ENCODE measurements at regions not wholly inside any gene's neighbourhood (a gene's known extent, or its start where the extent isn't known, plus 50 kb on each side); places are given as distances from the start of the nearest gene placed in this dataset.

GRCh38 chr2:19769513-19769912, 132.3 kb downstream of the TTC32 start:
- peaks cover 7% of the 10 kb centered on the region for H3K4me1 ChIP-seq (replicated peaks; ENCODE audit: insufficient read depth)
- H3K79me2 ChIP-seq (ENCODE audit: low read depth) = 0 out of 2 replicates have a peak, but pooled peaks cover 7% of the 10 kb centered on the region
- no peaks in the 10 kb centered on the region for H3K9me2 ChIP-seq (ENCODE audit: insufficient read depth)
- H3F3A ChIP-seq (ENCODE audit: insufficient read depth, low read depth) = peaks cover 3% of the 10 kb centered on the region; the same call in 1 of the 2 replicates
- intact Hi-C loops (cut with micrococcal nuclease; ENCODE audit: unreplicated experiment) = no loop called here
- POLR2A ChIA-PET (ENCODE audit: unreplicated experiment) = no interaction called here
- H3K27me3 ChIP-seq (ENCODE audit: insufficient read depth, low read depth) = no peaks in the 10 kb centered on the region
- no peak overlapping the region for H3K27ac ChIP-seq
- H3K4me2 ChIP-seq = no peak overlapping the region
- CTCF ChIA-PET = no interaction called here
- DNase-seq = no peak
- 0 out of 2 replicates have a peak, but pooled peaks cover 4% of the 10 kb centered on the region for H3K9me3 ChIP-seq (ENCODE audit: insufficient read depth, low read depth)
- TF ChIP-seq CTCF (conservative IDR thresholded peaks at IDR 0.05) (peak; percentile 72), EZH2 (IDR thresholded peaks at IDR 0.05; ENCODE audit: low read depth) (no peak)
- no peaks in the 10 kb centered on the region for H4K20me1 ChIP-seq (ENCODE audit: insufficient read depth)
- no peak overlapping the region for H2AFZ ChIP-seq
- no peak overlapping the region for H3K4me3 ChIP-seq
- no TSS peak for BruUV-seq (replicated peaks)
- peaks cover 5% of the 10 kb centered on the region; the same call in 1 of the 2 replicates for H3K36me3 ChIP-seq (ENCODE audit: low read depth)

- no peak overlapping the region for H3K4me2 ChIP-seq
- no peaks in the 10 kb centered on the region for H4K20me1 ChIP-seq (ENCODE audit: insufficient read depth)
- H3K4me3 ChIP-seq = no peak overlapping the region
- CTCF ChIA-PET = no interaction called here
- no peaks in the 10 kb centered on the region for H3K9me2 ChIP-seq (ENCODE audit: insufficient read depth)
- H2AFZ ChIP-seq = no peak overlapping the region
- no peak for TF ChIP-seq EZH2 (IDR thresholded peaks at IDR 0.05; ENCODE audit: low read depth)
- no peak for TF ChIP-seq CTCF (conservative IDR thresholded peaks at IDR 0.05)
- no peak overlapping the region for H3K27ac ChIP-seq
- no peaks in the 10 kb centered on the region for H3F3A ChIP-seq (ENCODE audit: insufficient read depth, low read depth)
- 0 out of 2 replicates have a peak, but pooled peaks cover 7% of the 10 kb centered on the region for H3K79me2 ChIP-seq (ENCODE audit: low read depth)
- DNase-seq = no peak
- POLR2A ChIA-PET (ENCODE audit: unreplicated experiment) = no interaction called here
- no TSS peak for BruUV-seq (replicated peaks)
- H3K27me3 ChIP-seq (ENCODE audit: insufficient read depth, low read depth) = no peaks in the 10 kb centered on the region
- H3K36me3 ChIP-seq (ENCODE audit: low read depth) = peaks cover 5% of the 10 kb centered on the region; the same call in 1 of the 2 replicates
- 0 out of 2 replicates have a peak, but pooled peaks cover 3% of the 10 kb centered on the region for H3K9me3 ChIP-seq (ENCODE audit: insufficient read depth, low read depth)
- no peaks in the 10 kb centered on the region for H3K4me1 ChIP-seq (replicated peaks; ENCODE audit: insufficient read depth)
- intact Hi-C loops (cut with micrococcal nuclease; ENCODE audit: unreplicated experiment) = no loop called here
These were observed 133.9 kb downstream of the TTC32 start for GRCh38 chr2:19767899-19768298.

GRCh38 chr2:19764998-19765397, 136.8 kb downstream of the TTC32 start:
- Histone ChIP-seq H3K4me3 (no peak overlapping the region), H2AFZ (no peak overlapping the region), H3K79me2 (ENCODE audit: low read depth) (0 out of 2 replicates have a peak, but pooled peaks cover 7% of the 10 kb centered on the region), H3K9me3 (ENCODE audit: insufficient read depth, low read depth) (no peaks in the 10 kb centered on the region), H3K27me3 (ENCODE audit: insufficient read depth, low read depth) (no peaks in the 10 kb centered on the region), H3K9me2 (ENCODE audit: insufficient read depth) (no peaks in the 10 kb centered on the region), H3K36me3 (ENCODE audit: low read depth) (peaks cover 5% of the 10 kb centered on the region; the same call in 1 of the 2 replicates), H4K20me1 (ENCODE audit: insufficient read depth) (no peaks in the 10 kb centered on the region), H3K4me2 (no peak overlapping the region), H3F3A (ENCODE audit: insufficient read depth, low read depth) (no peaks in the 10 kb centered on the region), H3K4me1 (replicated peaks; ENCODE audit: insufficient read depth) (no peaks in the 10 kb centered on the region), H3K27ac (no peak overlapping the region)
- POLR2A ChIA-PET (ENCODE audit: unreplicated experiment) = no interaction called here
- no TSS peak for BruUV-seq (replicated peaks)
- intact Hi-C loops (cut with micrococcal nuclease; ENCODE audit: unreplicated experiment) = no loop called here
- DNase-seq = no peak
- no peak for TF ChIP-seq CTCF (conservative IDR thresholded peaks at IDR 0.05)
- TF ChIP-seq EZH2 (IDR thresholded peaks at IDR 0.05; ENCODE audit: low read depth) = no peak
- CTCF ChIA-PET = interaction anchor here (0.6 kb wide), 3 partner anchors 626 to 896 kb away, joined by 3 to 13 read pairs (median 5); no protein-coding TSS in a partner anchor
